ENCODE measurements at regions not wholly inside any gene's neighbourhood (a gene's known extent, or its start where the extent isn't known, plus 50 kb on each side); places are given as distances from the start of the nearest gene placed in this dataset.

DNA sequence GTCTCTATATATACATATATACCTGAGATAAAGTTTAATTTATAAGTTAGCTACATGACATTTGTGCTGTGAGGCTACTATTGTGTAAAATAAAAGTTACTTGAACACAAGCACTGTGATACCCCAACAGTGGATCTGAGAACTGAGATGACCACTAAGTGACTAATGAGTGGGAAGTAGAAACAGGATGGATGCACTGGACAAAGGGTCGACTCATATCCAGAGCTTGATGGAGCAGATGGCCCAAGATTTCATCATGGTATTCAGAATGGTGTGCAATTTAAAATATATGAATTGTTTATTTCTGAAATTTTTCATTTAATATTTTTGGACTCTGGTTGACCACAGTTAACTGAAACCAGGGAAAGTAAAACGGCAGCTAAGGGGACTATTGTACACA lies 908.6 kb upstream of the MDGA2 start:
- Histone ChIP-seq H3K4me2 (no peak overlapping the region), H3K27me3 (ENCODE audit: insufficient read depth) (no peaks in the 10 kb centered on the region), H3K79me2 (ENCODE audit: insufficient read depth) (no peaks in the 10 kb centered on the region), H4K20me1 (ENCODE audit: insufficient read depth) (no peaks in the 10 kb centered on the region), H3K27ac (ENCODE audit: low read depth in 2 of 2, low read length in 1 of 2) (no peak overlapping the region), H3K9ac (no peak overlapping the region), H3F3A (replicated peaks; ENCODE audit: insufficient read depth) (no peaks in the 10 kb centered on the region), H3K4me3 (ENCODE audit: low read depth in 2 of 2, low read length in 1 of 2) (no peak overlapping the region), H2AFZ (ENCODE audit: low read depth) (no peak overlapping the region), H3K36me3 (replicated peaks in 1 of 2; ENCODE audit: control insufficient read depth in 1 of 2, insufficient read depth in 2 of 2, low read length in 1 of 2) (no peaks in the 10 kb centered on the region), H3K9me2 (no peaks in the 10 kb centered on the region), H3K9me3 (no peaks in the 10 kb centered on the region), H3K4me1 (ENCODE audit: control insufficient read depth in 1 of 2, insufficient read depth in 2 of 2, low read depth in 1 of 2, low read length in 1 of 2) (no peaks in the 10 kb centered on the region)
- TF ChIP-seq GABPA (IDR thresholded peaks at IDR 0.05; ENCODE audit: low read depth), result no peak
- TF ChIP-seq ZBTB33 (IDR thresholded peaks at IDR 0.05; ENCODE audit: borderline replicate concordance, low read depth), result no peak
- no peak for TF ChIP-seq NFIC (IDR thresholded peaks at IDR 0.05; ENCODE audit: borderline replicate concordance)
- TF ChIP-seq, protein P1, sequence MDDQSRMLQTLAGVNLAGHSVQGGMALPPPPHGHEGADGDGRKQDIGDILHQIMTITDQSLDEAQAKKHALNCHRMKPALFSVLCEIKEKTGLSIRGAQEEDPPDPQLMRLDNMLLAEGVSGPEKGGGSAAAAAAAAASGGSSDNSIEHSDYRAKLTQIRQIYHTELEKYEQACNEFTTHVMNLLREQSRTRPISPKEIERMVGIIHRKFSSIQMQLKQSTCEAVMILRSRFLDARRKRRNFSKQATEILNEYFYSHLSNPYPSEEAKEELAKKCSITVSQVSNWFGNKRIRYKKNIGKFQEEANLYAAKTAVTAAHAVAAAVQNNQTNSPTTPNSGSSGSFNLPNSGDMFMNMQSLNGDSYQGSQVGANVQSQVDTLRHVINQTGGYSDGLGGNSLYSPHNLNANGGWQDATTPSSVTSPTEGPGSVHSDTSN (IDR thresholded peaks at IDR 0.05), result no peak
- no peak for TF ChIP-seq JUND (IDR thresholded peaks at IDR 0.05)
- no peak for TF ChIP-seq SIN3A (IDR thresholded peaks at IDR 0.05; ENCODE audit: borderline replicate concordance, low read depth, low read length)
- no peak for TF ChIP-seq MXI1 (IDR thresholded peaks at IDR 0.05; ENCODE audit: low read depth, low read length)
- TF ChIP-seq SMC3 (IDR thresholded peaks at IDR 0.05; ENCODE audit: low read depth, low read length), result no peak
- TF ChIP-seq RCOR1 (IDR thresholded peaks at IDR 0.05; ENCODE audit: low read length), result no peak
- TF ChIP-seq GATA2 (CRISPR knock-in tag; IDR thresholded peaks at IDR 0.05), result no peak
- TF ChIP-seq MAX (IDR thresholded peaks at IDR 0.05; ENCODE audit: low read depth), result no peak
- TF ChIP-seq TAF1 (IDR thresholded peaks at IDR 0.05; ENCODE audit: borderline replicate concordance, low read depth, low read length), result no peak
- no peak for TF ChIP-seq CHD2 (IDR thresholded peaks at IDR 0.05; ENCODE audit: low read length, partially characterized antibody)
- TF ChIP-seq, protein P2, sequence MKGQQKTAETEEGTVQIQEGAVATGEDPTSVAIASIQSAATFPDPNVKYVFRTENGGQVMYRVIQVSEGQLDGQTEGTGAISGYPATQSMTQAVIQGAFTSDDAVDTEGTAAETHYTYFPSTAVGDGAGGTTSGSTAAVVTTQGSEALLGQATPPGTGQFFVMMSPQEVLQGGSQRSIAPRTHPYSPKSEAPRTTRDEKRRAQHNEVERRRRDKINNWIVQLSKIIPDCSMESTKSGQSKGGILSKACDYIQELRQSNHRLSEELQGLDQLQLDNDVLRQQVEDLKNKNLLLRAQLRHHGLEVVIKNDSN (IDR thresholded peaks at IDR 0.05; ENCODE audit: borderline replicate concordance, low read depth), result no peak
- TF ChIP-seq, protein P3, sequence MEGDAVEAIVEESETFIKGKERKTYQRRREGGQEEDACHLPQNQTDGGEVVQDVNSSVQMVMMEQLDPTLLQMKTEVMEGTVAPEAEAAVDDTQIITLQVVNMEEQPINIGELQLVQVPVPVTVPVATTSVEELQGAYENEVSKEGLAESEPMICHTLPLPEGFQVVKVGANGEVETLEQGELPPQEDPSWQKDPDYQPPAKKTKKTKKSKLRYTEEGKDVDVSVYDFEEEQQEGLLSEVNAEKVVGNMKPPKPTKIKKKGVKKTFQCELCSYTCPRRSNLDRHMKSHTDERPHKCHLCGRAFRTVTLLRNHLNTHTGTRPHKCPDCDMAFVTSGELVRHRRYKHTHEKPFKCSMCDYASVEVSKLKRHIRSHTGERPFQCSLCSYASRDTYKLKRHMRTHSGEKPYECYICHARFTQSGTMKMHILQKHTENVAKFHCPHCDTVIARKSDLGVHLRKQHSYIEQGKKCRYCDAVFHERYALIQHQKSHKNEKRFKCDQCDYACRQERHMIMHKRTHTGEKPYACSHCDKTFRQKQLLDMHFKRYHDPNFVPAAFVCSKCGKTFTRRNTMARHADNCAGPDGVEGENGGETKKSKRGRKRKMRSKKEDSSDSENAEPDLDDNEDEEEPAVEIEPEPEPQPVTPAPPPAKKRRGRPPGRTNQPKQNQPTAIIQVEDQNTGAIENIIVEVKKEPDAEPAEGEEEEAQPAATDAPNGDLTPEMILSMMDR (IDR thresholded peaks at IDR 0.05), result no peak
- TF ChIP-seq EP300 (IDR thresholded peaks at IDR 0.05; ENCODE audit: borderline replicate concordance in 1 of 2, low read depth in 1 of 2, low read length in 1 of 2), result no peak
- POLR2A ChIA-PET, result no interaction called here
- 29% methylated on average over 2 of the region's 2 CpGs for WGBS (ENCODE audit: low lambda C conversion rate)
- CTCF ChIA-PET, result no interaction called here
- no peak for DNase-seq

All from SK-N-SH (cell line).